Left ventricle myocardium inferior (tissue), 1 donor: ENCODE measurements at regions not wholly inside any gene's neighbourhood (a gene's known extent, or its start where the extent isn't known, plus 50 kb on each side); places are given as distances from the start of the nearest gene placed in this dataset.

ENCODE experiments used
- DNase-seq: peaks from one replicate; pipeline ENCODE4 v3.0.0-alpha.2; 2020
- H3K27ac ChIP-seq: fragments of 200-600 bp; replicated peaks from 2 replicates; pipeline ENCODE4 v1.8.0; 2021
- H3K27me3 ChIP-seq: fragments of 200-600 bp; 2 replicates; pipeline ENCODE4 v1.8.0; 2021; ENCODE audit warnings: low read depth
- H3K36me3 ChIP-seq: fragments of 200-600 bp; 2 replicates; pipeline ENCODE4 v1.8.0; 2021
- H3K4me1 ChIP-seq: fragments of 200-600 bp; 2 replicates; pipeline ENCODE4 v1.8.0; 2021
- H3K4me3 ChIP-seq: fragments of 200-600 bp; 2 replicates; pipeline ENCODE4 v1.8.0; 2021; ENCODE audit warnings: mild to moderate bottlenecking, moderate library complexity
- H3K9me3 ChIP-seq: fragments of 200-600 bp; replicated peaks from 2 replicates; pipeline ENCODE4 v1.8.0; 2021
- CTCF ChIP-seq: fragments of 200-600 bp; IDR thresholded peaks from 2 replicates; pipeline ENCODE4 v1.8.0; 2021; ENCODE audit warnings: antibody characterized with exemption, mild to moderate bottlenecking, borderline replicate concordance
- intact Hi-C: fragments of 100-400 bp; cut with micrococcal nuclease; formaldehyde crosslinking; loops from one replicate; pipeline ENCODE4 v1.11.0; 2022
- donor health status: DM: no; HTN: yes; CAD: no; lungs with severe emphysema.

GRCh38 chr10:9535744-9536143 lies 1481.3 kb downstream of the GATA3 start:
- no peaks in the 10 kb centered on the region for H3K27me3 ChIP-seq
- intact Hi-C loops: no loop called here
- H3K36me3 ChIP-seq: no peaks in the 10 kb centered on the region
- DNase-seq: no peak
- TF ChIP-seq CTCF: no peak
- peaks cover 4% of the 10 kb centered on the region for H3K9me3 ChIP-seq
- no peak overlapping the region for H3K4me3 ChIP-seq
- no peaks in the 10 kb centered on the region for H3K4me1 ChIP-seq
- H3K27ac ChIP-seq: no peak overlapping the region

GRCh38 chr10:9545073-9545472 lies 1472.6 kb upstream of the CELF2 start:
- Histone ChIP-seq H3K4me3 (no peak overlapping the region), H3K27ac (no peak overlapping the region), H3K4me1 (peaks cover 7% of the 10 kb centered on the region)

GRCh38 chr10:9547936-9548904 lies 1469.5 kb upstream of the CELF2 start:
- Histone ChIP-seq H3K4me3 (no peak overlapping the region), H3K36me3 (no peaks in the 10 kb centered on the region), H3K27me3 (no peaks in the 10 kb centered on the region), H3K4me1 (peaks cover 7% of the 10 kb centered on the region), H3K9me3 (peaks cover 15% of the 10 kb centered on the region), H3K27ac (peak overlapping the region; percentile 36)
- TF ChIP-seq CTCF: no peak
- DNase-seq: no peak
- intact Hi-C loops: no loop called here

More at GRCh38 chr10:9545073-9545472, 1472.6 kb upstream of the CELF2 start:
- DNase-seq: no peak
- Histone ChIP-seq H3K27me3 (no peaks in the 10 kb centered on the region), H3K36me3 (no peaks in the 10 kb centered on the region), H3K9me3 (peaks cover 6% of the 10 kb centered on the region)
- TF ChIP-seq CTCF: no peak
- intact Hi-C loops: no loop called here

GRCh38 chr10:9550810-9551209 lies 1466.9 kb upstream of the CELF2 start:
- intact Hi-C loops: no loop called here
- Histone ChIP-seq H3K9me3 (peaks cover 15% of the 10 kb centered on the region), H3K4me1 (peaks cover 12% of the 10 kb centered on the region), H3K27ac (no peak overlapping the region), H3K27me3 (no peaks in the 10 kb centered on the region), H3K4me3 (no peak overlapping the region), H3K36me3 (no peaks in the 10 kb centered on the region)
- TF ChIP-seq CTCF: no peak
- DNase-seq: no peak

GRCh38 chr10:9554321-9554720 lies 1463.4 kb upstream of the CELF2 start:
- intact Hi-C loops: no loop called here
- Histone ChIP-seq H3K27ac (no peak overlapping the region), H3K27me3 (no peaks in the 10 kb centered on the region), H3K4me1 (peaks cover 5% of the 10 kb centered on the region), H3K36me3 (no peaks in the 10 kb centered on the region), H3K9me3 (peaks cover 15% of the 10 kb centered on the region), H3K4me3 (no peak overlapping the region)
- DNase-seq: no peak
- TF ChIP-seq CTCF: no peak
